GM21528 (cell line): ENCODE measurements at regions not wholly inside any gene's neighbourhood (a gene's known extent, or its start where the extent isn't known, plus 50 kb on each side); places are given as distances from the start of the nearest gene placed in this dataset.

Source experiments
- ATAC-seq: cut with Tn5 transposase; IDR thresholded peaks from one replicate; pipeline ENCODE4 v1.9.1; 2021; ENCODE audit warnings: mild to moderate bottlenecking, moderate library complexity; ENCODE audit not compliant: unreplicated experiment, low FRiP score

- ATAC-seq: no peak
Observed at GRCh38 chr11:130786586-130786985, 129.7 kb downstream of the SNX19 start.

- ATAC-seq: no peak
Observed at GRCh38 chr11:130787092-130787616, 129.1 kb downstream of the SNX19 start.

- ATAC-seq: no peak
Observed at GRCh38 chr11:130787973-130788570, 128.2 kb downstream of the SNX19 start.

GRCh38 chr11:130789056-130789640, 127.1 kb downstream of the SNX19 start:
- ATAC-seq: no peak

- no peak for ATAC-seq
Observed at GRCh38 chr11:130790689-130791088, 125.6 kb downstream of the SNX19 start.

- no peak for ATAC-seq
Observed at GRCh38 chr11:130792772-130793171, 123.5 kb downstream of the SNX19 start.

- ATAC-seq: no peak
Observed at GRCh38 chr11:130796828-130797227, 119.5 kb downstream of the SNX19 start.

- no peak for ATAC-seq
Observed at GRCh38 chr11:130798280-130798679, 118.0 kb downstream of the SNX19 start.

GRCh38 chr11:130798801-130799200, 117.5 kb downstream of the SNX19 start:
- no peak for ATAC-seq

- ATAC-seq: no peak
Observed at GRCh38 chr11:130801333-130802122, 114.8 kb downstream of the SNX19 start.

GRCh38 chr11:130802567-130802966, 113.7 kb downstream of the SNX19 start:
- no peak for ATAC-seq

- no peak for ATAC-seq
Observed at GRCh38 chr11:130804306-130805076, 111.8 kb downstream of the SNX19 start.

GRCh38 chr11:130806746-130807145, 109.5 kb downstream of the SNX19 start:
- ATAC-seq: no peak

- ATAC-seq: no peak
Observed at GRCh38 chr11:130808541-130808940, 107.7 kb downstream of the SNX19 start.

- no peak for ATAC-seq
Observed at GRCh38 chr11:130813196-130813595, 103.1 kb downstream of the SNX19 start.

GRCh38 chr11:130813638-130814037, 102.6 kb downstream of the SNX19 start:
- ATAC-seq: no peak

GRCh38 chr11:130814440-130815096, 101.7 kb downstream of the SNX19 start:
- no peak for ATAC-seq

GRCh38 chr11:130815097-130815802, 101.0 kb downstream of the SNX19 start:
- ATAC-seq: no peak

- ATAC-seq: no peak
Observed at GRCh38 chr11:130815956-130816355, 100.3 kb downstream of the SNX19 start.
